Adrenal gland (tissue), 5 donors: ENCODE measurements at regions not wholly inside any gene's neighbourhood (a gene's known extent, or its start where the extent isn't known, plus 50 kb on each side); places are given as distances from the start of the nearest gene placed in this dataset.

Experiments
- CTCF ChIP-seq, 6 experiments: fragments of 450-650 bp in 4 of 6; fragments of 200-600 bp in 2 of 6; sonication (generic) in 1 of 6; IDR thresholded peaks; 1 replicate in 5 of 6; 2 replicates in 1 of 6; pipeline versions ENCODE4 v1.5.1 to v1.8.0; 2016 to 2021; ENCODE audit warnings: antibody characterized with exemption in 6 of 6, mild to moderate bottlenecking in 2 of 6, moderate library complexity in 1 of 6
- POLR2A ChIP-seq, 2 donors: fragments of 450-650 bp; IDR thresholded peaks; one replicate each; pipeline ENCODE4 v1.6.1; 2017; ENCODE audit warnings: antibody characterized with exemption in 2 of 2, mild to moderate bottlenecking in 2 of 2, moderate library complexity in 1 of 2
- donor health status: DM: no; HTN: no; CAD: no.

DNA sequence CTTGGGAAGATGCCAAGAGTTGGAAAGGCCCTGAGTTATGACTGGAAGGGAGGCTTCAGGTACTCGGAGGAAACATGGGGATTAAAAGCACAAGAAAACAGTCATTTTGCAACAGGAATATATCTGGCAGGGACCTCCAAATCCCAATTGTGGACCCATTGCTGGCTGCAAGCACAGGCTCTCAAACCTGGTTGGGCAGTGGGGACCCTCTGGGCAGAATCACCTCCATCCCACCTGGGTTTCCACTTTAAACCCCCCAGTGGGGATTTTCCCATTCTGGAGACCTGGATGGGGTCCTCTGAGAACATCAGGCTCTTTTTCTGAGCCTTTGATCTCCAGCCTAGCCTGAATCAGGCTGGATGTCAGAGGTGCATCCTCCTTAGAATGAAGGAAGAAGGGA is 177.8 kb downstream of the ASMT start:
- TF ChIP-seq CTCF (IDR thresholded peaks at IDR 0.05) (no peak), POLR2A (IDR thresholded peaks at IDR 0.05) (no peak)
